ENCODE measurements at regions not wholly inside any gene's neighbourhood (a gene's known extent, or its start where the extent isn't known, plus 50 kb on each side); places are given as distances from the start of the nearest gene placed in this dataset.

GRCh38 chr2:120854014-120854620 is 118.4 kb downstream of the GLI2 start:
- TF ChIP-seq FOXM1 (IDR thresholded peaks at IDR 0.05; ENCODE audit: borderline replicate concordance, low read depth) (no peak), RAD21 (IDR thresholded peaks at IDR 0.05; ENCODE audit: low read depth) (no peak), CREB1 (IDR thresholded peaks at IDR 0.05; ENCODE audit: low read depth) (no peak), CEBPB (IDR thresholded peaks at IDR 0.05) (no peak), REST (IDR thresholded peaks at IDR 0.05; ENCODE audit: low read depth) (no peak)
